ENCODE measurements at regions not wholly inside any gene's neighbourhood (a gene's known extent, or its start where the extent isn't known, plus 50 kb on each side); places are given as distances from the start of the nearest gene placed in this dataset.

DNA sequence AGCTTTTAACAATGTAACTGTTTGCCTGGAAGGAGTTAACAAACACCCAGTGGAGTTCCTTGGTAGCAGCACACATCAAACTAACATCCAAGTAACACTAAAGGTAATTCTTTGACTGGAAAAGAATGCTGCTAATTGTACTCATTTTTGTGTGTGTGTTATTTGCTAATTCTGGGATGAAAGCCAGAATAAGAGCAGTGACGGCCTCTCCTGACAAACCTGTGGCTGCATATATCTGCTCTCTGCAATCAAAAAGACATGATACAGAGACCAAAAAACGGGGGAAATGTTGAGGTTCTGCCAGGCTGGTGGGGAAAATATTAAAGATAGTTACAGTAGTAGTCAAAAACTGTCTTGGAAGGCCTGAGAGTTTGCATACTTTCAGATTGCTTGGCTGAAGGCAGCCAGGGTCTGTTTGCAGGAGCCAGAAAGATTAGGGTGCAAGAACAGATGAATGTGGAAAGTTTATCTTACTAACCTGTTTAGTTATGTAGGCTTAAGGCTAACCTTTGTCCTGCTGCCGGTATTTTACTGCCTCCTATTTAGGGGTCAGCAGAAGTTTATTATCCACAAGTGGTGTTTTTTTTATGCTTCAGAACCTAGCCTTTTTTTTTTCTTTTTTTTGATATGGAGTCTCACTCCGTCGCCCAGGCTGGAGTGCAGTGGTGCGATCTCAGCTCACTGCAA, 325.6 kb upstream of the RBMY1B start:
- WGBS, 2 donors (ENCODE audit: low coverage in 1 of 2), result 13% methylated on average over 2 of the region's 6 CpGs; no CpG with 5 or more reads in 1 of the 2 donors
- Histone ChIP-seq H3K36me3 (no peaks in the 10 kb centered on the region), H3K4me1 (no peaks in the 10 kb centered on the region), H3K9me3 (no peaks in the 10 kb centered on the region), H3K27me3 (no peaks in the 10 kb centered on the region), H3K4me3 (no peak overlapping the region), H3K27ac (no peak overlapping the region)
- no peak for ATAC-seq
- TF ChIP-seq EP300 (IDR thresholded peaks at IDR 0.05) (no peak), POLR2A (IDR thresholded peaks at IDR 0.05) (no peak), POLR2AphosphoS5 (IDR thresholded peaks at IDR 0.05) (no peak)
- TF ChIP-seq, protein P1, sequence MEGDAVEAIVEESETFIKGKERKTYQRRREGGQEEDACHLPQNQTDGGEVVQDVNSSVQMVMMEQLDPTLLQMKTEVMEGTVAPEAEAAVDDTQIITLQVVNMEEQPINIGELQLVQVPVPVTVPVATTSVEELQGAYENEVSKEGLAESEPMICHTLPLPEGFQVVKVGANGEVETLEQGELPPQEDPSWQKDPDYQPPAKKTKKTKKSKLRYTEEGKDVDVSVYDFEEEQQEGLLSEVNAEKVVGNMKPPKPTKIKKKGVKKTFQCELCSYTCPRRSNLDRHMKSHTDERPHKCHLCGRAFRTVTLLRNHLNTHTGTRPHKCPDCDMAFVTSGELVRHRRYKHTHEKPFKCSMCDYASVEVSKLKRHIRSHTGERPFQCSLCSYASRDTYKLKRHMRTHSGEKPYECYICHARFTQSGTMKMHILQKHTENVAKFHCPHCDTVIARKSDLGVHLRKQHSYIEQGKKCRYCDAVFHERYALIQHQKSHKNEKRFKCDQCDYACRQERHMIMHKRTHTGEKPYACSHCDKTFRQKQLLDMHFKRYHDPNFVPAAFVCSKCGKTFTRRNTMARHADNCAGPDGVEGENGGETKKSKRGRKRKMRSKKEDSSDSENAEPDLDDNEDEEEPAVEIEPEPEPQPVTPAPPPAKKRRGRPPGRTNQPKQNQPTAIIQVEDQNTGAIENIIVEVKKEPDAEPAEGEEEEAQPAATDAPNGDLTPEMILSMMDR (IDR thresholded peaks at IDR 0.05), result no peak

GRCh38 chrY:21192694-21193093, 318.4 kb upstream of the RBMY1B start:
- Histone ChIP-seq H3K36me3 (no peaks in the 10 kb centered on the region), H3K27me3 (no peaks in the 10 kb centered on the region), H3K27ac (no peak overlapping the region), H3K4me3 (no peak overlapping the region), H3K4me1 (no peaks in the 10 kb centered on the region), H3K9me3 (no peaks in the 10 kb centered on the region)
- ATAC-seq, result no peak
- TF ChIP-seq, protein P1 (IDR thresholded peaks at IDR 0.05), result no peak
- no peak for TF ChIP-seq POLR2A (IDR thresholded peaks at IDR 0.05)
- no peak for TF ChIP-seq EP300 (IDR thresholded peaks at IDR 0.05)
- TF ChIP-seq POLR2AphosphoS5 (IDR thresholded peaks at IDR 0.05), result no peak
- WGBS, 2 donors (ENCODE audit: low coverage in 1 of 2), result 65% methylated on average over 2 of the region's 3 CpGs; no CpG with 5 or more reads in 1 of the 2 donors

- Histone ChIP-seq H3K4me1 (no peaks in the 10 kb centered on the region), H3K36me3 (no peaks in the 10 kb centered on the region), H3K9me3 (no peaks in the 10 kb centered on the region), H3K4me3 (no peak overlapping the region), H3K27ac (no peak overlapping the region), H3K27me3 (no peaks in the 10 kb centered on the region)
- TF ChIP-seq POLR2AphosphoS5 (IDR thresholded peaks at IDR 0.05), result no peak
- ATAC-seq, result no peak
Observed at GRCh38 chrY:21200246-21200645, 310.9 kb upstream of the RBMY1B start.

GRCh38 chrY:21227849-21228248, 283.3 kb upstream of the RBMY1B start:
- Histone ChIP-seq H3K4me1 (no peaks in the 10 kb centered on the region), H3K36me3 (no peaks in the 10 kb centered on the region), H3K27ac (no peak overlapping the region), H3K27me3 (no peaks in the 10 kb centered on the region), H3K4me3 (no peak overlapping the region), H3K9me3 (no peaks in the 10 kb centered on the region)
- TF ChIP-seq, protein P1 (IDR thresholded peaks at IDR 0.05), result no peak
- TF ChIP-seq POLR2AphosphoS5 (IDR thresholded peaks at IDR 0.05) (no peak), POLR2A (IDR thresholded peaks at IDR 0.05) (no peak), EP300 (IDR thresholded peaks at IDR 0.05) (no peak)
- no peak for ATAC-seq
- 80% methylated on average over 1 of the region's 3 CpGs; no CpG with 5 or more reads in 1 of the 2 donors for WGBS, 2 donors (ENCODE audit: low coverage in 1 of 2)

- no peaks in the 10 kb centered on the region for H3K9me3 ChIP-seq
- H3K27ac ChIP-seq, result no peak overlapping the region
- H3K4me3 ChIP-seq, result no peak overlapping the region
- H3K4me1 ChIP-seq, result no peaks in the 10 kb centered on the region
- 43% methylated on average over 3 of the region's 4 CpGs; no CpG with 5 or more reads in 1 of the 2 donors for WGBS, 2 donors (ENCODE audit: low coverage in 1 of 2)
- ATAC-seq, result no peak
- H3K36me3 ChIP-seq, result no peaks in the 10 kb centered on the region
- H3K27me3 ChIP-seq, result no peaks in the 10 kb centered on the region
- TF ChIP-seq POLR2A (IDR thresholded peaks at IDR 0.05), result no peak
Observed at GRCh38 chrY:21240221-21240620, 270.9 kb upstream of the RBMY1B start.

GRCh38 chrY:21240662-21241310, 270.4 kb upstream of the RBMY1B start:
- Histone ChIP-seq H3K27me3 (no peaks in the 10 kb centered on the region), H3K4me3 (no peak overlapping the region), H3K27ac (no peak overlapping the region), H3K9me3 (no peaks in the 10 kb centered on the region), H3K4me1 (no peaks in the 10 kb centered on the region), H3K36me3 (no peaks in the 10 kb centered on the region)
- TF ChIP-seq POLR2A (IDR thresholded peaks at IDR 0.05), result no peak
- no peak for TF ChIP-seq EP300 (IDR thresholded peaks at IDR 0.05)
- no peak for ATAC-seq
- WGBS, 2 donors (ENCODE audit: low coverage in 1 of 2), result 50% methylated on average over 2 of the region's 2 CpGs; no CpG with 5 or more reads in 1 of the 2 donors
